A673 (cell line): ENCODE measurements at regions not wholly inside any gene's neighbourhood (a gene's known extent, or its start where the extent isn't known, plus 50 kb on each side); places are given as distances from the start of the nearest gene placed in this dataset.

Experiments used
- BruUV-seq: library from RNA; stranded (reverse); fragments of 400-500 nt; replicated peaks from 2 replicates; lab custom pipeline; 2021; lab: Mats Ljungman, UMichigan
- CTCF ChIA-PET: fragments of 300-600 bp; sonication (Branson Sonifier 250); formaldehyde crosslinking; loops from one replicate; lab custom pipeline; 2022; ENCODE audit warnings: antibody characterized with exemption; lab: Charles Lee
- POLR2A ChIA-PET: fragments of 300-600 bp; sonication (Branson Sonifier 250); formaldehyde crosslinking; loops from one replicate; lab custom pipeline; 2022; ENCODE audit warnings: antibody characterized with exemption; ENCODE audit not compliant: low non-redundant PET; lab: Charles Lee
- DNase-seq: peaks from one replicate; pipeline ENCODE4 v3.0.0-alpha.2; 2015; ENCODE audit warnings: low spot score
- H3K27ac ChIP-seq: fragments of 200-600 bp; sonication (generic); 2 replicates; pipeline ENCODE4 v1.5.1; 2016; ENCODE audit warnings: mixed run types, low read depth, mild to moderate bottlenecking, mixed read lengths, antibody characterized with exemption, low read length; ENCODE audit not compliant: poor library complexity, severe bottlenecking
- H3K27me3 ChIP-seq: fragments of 200-600 bp; sonication (generic); replicated peaks from 2 replicates; pipeline ENCODE4 v1.6.1; 2017; ENCODE audit warnings: mixed run types, low read depth, mild to moderate bottlenecking, mixed read lengths, antibody characterized with exemption, low read length; ENCODE audit not compliant: insufficient read depth, poor library complexity
- H3K36me3 ChIP-seq: fragments of 200-600 bp; sonication (generic); 2 replicates; pipeline ENCODE4 v1.6.1; 2016; ENCODE audit warnings: mixed run types, mild to moderate bottlenecking, mixed read lengths, antibody characterized with exemption, low read length; ENCODE audit not compliant: insufficient read depth, poor library complexity, severe bottlenecking
- H3K4me1 ChIP-seq: fragments of 200-600 bp; sonication (generic); 2 replicates; pipeline ENCODE4 v1.6.1; 2017; ENCODE audit warnings: mixed run types, mild to moderate bottlenecking, mixed read lengths, antibody characterized with exemption, low read length; ENCODE audit not compliant: insufficient read depth, poor library complexity, severe bottlenecking
- H3K4me3 ChIP-seq: fragments of 200-600 bp; sonication (generic); 2 replicates; pipeline ENCODE4 v1.5.1; 2016; ENCODE audit warnings: low read depth, mixed run types, mild to moderate bottlenecking, mixed read lengths, low read length; ENCODE audit not compliant: poor library complexity, severe bottlenecking
- H3K9me3 ChIP-seq: fragments of 200-600 bp; sonication (generic); 2 replicates; pipeline ENCODE4 v1.6.1; 2016; ENCODE audit warnings: mixed run types, low read depth, mild to moderate bottlenecking, mixed read lengths, antibody characterized with exemption, low read length; ENCODE audit not compliant: poor library complexity, severe bottlenecking
- CTCF ChIP-seq: fragments of 300-800, 200-600 bp; sonication (generic); conservative IDR thresholded peaks from 2 replicates; pipeline ENCODE4 v1.5.1; 2017; ENCODE audit warnings: low read depth, mild to moderate bottlenecking, antibody characterized with exemption, low read length, moderate library complexity, mixed read lengths
- EZH2 ChIP-seq: fragments of 200-600 bp; sonication (generic); IDR thresholded peaks from 2 replicates; pipeline ENCODE4 v1.6.1; 2017; ENCODE audit warnings: borderline replicate concordance, low read depth, mild to moderate bottlenecking, mixed read lengths, antibody characterized with exemption, low read length; ENCODE audit not compliant: poor library complexity, severe bottlenecking
- intact Hi-C: fragments of 100-400 bp; cut with micrococcal nuclease; formaldehyde crosslinking; loops from one replicate; pipeline ENCODE4 v1.10.0; 2022; ENCODE audit not compliant: unreplicated experiment

GRCh38 chr9:113659740-113660139 lies 196.2 kb downstream of the RGS3 start:
- BruUV-seq, result no TSS peak
- POLR2A ChIA-PET, result no interaction called here

GRCh38 chr9:113660196-113660595 lies 196.7 kb downstream of the RGS3 start:
- Histone ChIP-seq H3K4me3 (no peak overlapping the region), H3K36me3 (no peaks in the 10 kb centered on the region), H3K4me1 (peaks cover 2% of the 10 kb centered on the region), H3K9me3 (no peaks in the 10 kb centered on the region), H3K27ac (no peak overlapping the region), H3K27me3 (peaks cover 5% of the 10 kb centered on the region)
- no peak for DNase-seq
- CTCF ChIA-PET, result no interaction called here
- TF ChIP-seq EZH2 (no peak), CTCF (no peak)
- no TSS peak for BruUV-seq
- POLR2A ChIA-PET, result interaction anchor here (0.6 kb wide), 1 partner anchor 438 kb away, joined by 3 read pairs; no protein-coding TSS in a partner anchor
- intact Hi-C loops, result no loop called here

More at GRCh38 chr9:113659740-113660139, 196.2 kb downstream of the RGS3 start:
- no peak overlapping the region for H3K4me3 ChIP-seq
- intact Hi-C loops, result loop anchor here (2.0 to 10.0 kb wide), 4 partner anchors 213 to 385 kb away; partner anchors contain the start of genes ALAD, CDC26 and PRPF4
- no peak for DNase-seq
- no peak for TF ChIP-seq EZH2
- no peak for TF ChIP-seq CTCF
- peaks cover 5% of the 10 kb centered on the region for H3K27me3 ChIP-seq
- H3K36me3 ChIP-seq, result no peaks in the 10 kb centered on the region
- CTCF ChIA-PET, result no interaction called here
- no peak overlapping the region for H3K27ac ChIP-seq
- H3K9me3 ChIP-seq, result no peaks in the 10 kb centered on the region
- H3K4me1 ChIP-seq, result peaks cover 4% of the 10 kb centered on the region

- POLR2A ChIA-PET, result interaction anchor here (0.6 kb wide), 1 partner anchor 439 kb away, joined by 3 read pairs; no protein-coding TSS in a partner anchor
- TF ChIP-seq CTCF (no peak), EZH2 (no peak)
- no TSS peak for BruUV-seq
- Histone ChIP-seq H3K4me3 (no peak overlapping the region), H3K9me3 (no peaks in the 10 kb centered on the region), H3K4me1 (no peaks in the 10 kb centered on the region), H3K27ac (no peak overlapping the region), H3K36me3 (no peaks in the 10 kb centered on the region), H3K27me3 (peaks cover 5% of the 10 kb centered on the region)
- intact Hi-C loops, result no loop called here
- CTCF ChIA-PET, result interaction anchor here (1.1 kb wide), 1 partner anchor 215 kb away, joined by 5 read pairs; no protein-coding TSS in a partner anchor
- no peak for DNase-seq
Measured at GRCh38 chr9:113661074-113661473, 197.5 kb downstream of the RGS3 start.
